ENCODE measurements at regions not wholly inside any gene's neighbourhood (a gene's known extent, or its start where the extent isn't known, plus 50 kb on each side); places are given as distances from the start of the nearest gene placed in this dataset.

DNA sequence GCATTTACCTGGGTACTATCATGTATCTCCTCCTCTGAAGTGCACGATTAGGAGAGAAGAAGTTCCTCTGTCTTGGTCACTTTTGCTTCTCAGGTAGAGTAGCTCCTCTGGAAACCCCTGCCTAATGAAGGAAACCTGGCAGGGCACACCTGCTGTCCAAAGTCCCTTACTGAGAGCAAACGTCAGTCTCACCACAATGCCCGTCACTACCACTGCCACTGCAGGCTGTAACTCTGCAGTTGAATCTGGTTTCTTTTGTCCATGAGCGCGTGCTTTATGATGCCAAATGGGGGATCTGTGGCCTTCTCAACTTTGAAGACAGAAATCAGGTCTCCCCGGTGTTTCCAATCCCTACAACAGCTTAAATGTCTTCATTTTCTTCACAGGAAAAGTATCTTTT is 1068.6 kb downstream of the BCL11B start:
- no peak overlapping the region for H3K4me3 Mint-ChIP-seq
- H3K27me3 Mint-ChIP-seq, result no peaks in the 10 kb centered on the region
- H3K9me3 Mint-ChIP-seq, result peaks cover 3% of the 10 kb centered on the region
- DNase-seq (no peak), ATAC-seq (ENCODE audit: low read depth) (no peak)
- H3K4me1 Mint-ChIP-seq, result no peaks in the 10 kb centered on the region
- TF ChIP-seq, protein P1, sequence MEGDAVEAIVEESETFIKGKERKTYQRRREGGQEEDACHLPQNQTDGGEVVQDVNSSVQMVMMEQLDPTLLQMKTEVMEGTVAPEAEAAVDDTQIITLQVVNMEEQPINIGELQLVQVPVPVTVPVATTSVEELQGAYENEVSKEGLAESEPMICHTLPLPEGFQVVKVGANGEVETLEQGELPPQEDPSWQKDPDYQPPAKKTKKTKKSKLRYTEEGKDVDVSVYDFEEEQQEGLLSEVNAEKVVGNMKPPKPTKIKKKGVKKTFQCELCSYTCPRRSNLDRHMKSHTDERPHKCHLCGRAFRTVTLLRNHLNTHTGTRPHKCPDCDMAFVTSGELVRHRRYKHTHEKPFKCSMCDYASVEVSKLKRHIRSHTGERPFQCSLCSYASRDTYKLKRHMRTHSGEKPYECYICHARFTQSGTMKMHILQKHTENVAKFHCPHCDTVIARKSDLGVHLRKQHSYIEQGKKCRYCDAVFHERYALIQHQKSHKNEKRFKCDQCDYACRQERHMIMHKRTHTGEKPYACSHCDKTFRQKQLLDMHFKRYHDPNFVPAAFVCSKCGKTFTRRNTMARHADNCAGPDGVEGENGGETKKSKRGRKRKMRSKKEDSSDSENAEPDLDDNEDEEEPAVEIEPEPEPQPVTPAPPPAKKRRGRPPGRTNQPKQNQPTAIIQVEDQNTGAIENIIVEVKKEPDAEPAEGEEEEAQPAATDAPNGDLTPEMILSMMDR (IDR thresholded peaks at IDR 0.05), result no peak
- no peak overlapping the region for H3K27ac Mint-ChIP-seq
- no peaks in the 10 kb centered on the region for H3K36me3 Mint-ChIP-seq (ENCODE audit: low read depth)
- POLR2A ChIA-PET, result no interaction called here
- intact Hi-C loops (cut with micrococcal nuclease), result no loop called here
- CTCF ChIA-PET, result no interaction called here

DNA sequence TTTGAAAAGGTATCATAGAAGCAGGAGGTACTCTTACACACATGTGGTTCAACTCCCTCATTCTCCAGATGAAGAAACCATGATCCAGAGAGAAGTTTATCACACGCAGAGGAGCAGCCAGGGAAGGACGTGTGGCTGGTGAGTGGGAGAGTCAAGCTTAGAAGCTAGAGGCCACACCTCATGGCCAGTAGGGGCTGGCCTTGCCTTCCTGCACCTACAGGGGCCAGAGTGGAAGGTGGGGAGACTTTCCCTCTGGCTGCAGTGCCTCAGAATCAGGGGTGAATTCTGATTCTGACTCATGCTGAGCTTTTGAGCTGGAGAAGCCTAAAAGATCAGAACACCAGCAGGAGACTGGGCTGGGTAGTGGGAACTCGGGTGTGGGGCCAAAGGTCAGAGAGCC is 1067.9 kb downstream of the BCL11B start:
- H3K4me3 Mint-ChIP-seq, result no peak overlapping the region
- H3K27me3 Mint-ChIP-seq, result no peaks in the 10 kb centered on the region
- ChIA-PET POLR2A (no interaction called here), CTCF (no interaction called here)
- TF ChIP-seq, protein P1 (IDR thresholded peaks at IDR 0.05), result no peak
- H3K27ac Mint-ChIP-seq, result no peak overlapping the region
- ATAC-seq (ENCODE audit: low read depth), result no peak
- H3K4me1 Mint-ChIP-seq, result no peaks in the 10 kb centered on the region
- H3K36me3 Mint-ChIP-seq (ENCODE audit: low read depth), result no peaks in the 10 kb centered on the region
- no peak for DNase-seq
- intact Hi-C loops (cut with micrococcal nuclease), result no loop called here
- peaks cover 3% of the 10 kb centered on the region for H3K9me3 Mint-ChIP-seq

GRCh38 chr14:98207415-98207814 is 1064.6 kb downstream of the BCL11B start:
- Mint-ChIP-seq H3K27ac (no peak overlapping the region), H3K27me3 (no peaks in the 10 kb centered on the region), H3K9me3 (peaks cover 3% of the 10 kb centered on the region), H3K36me3 (ENCODE audit: low read depth) (no peaks in the 10 kb centered on the region), H3K4me1 (no peaks in the 10 kb centered on the region), H3K4me3 (no peak overlapping the region)
- no peak for DNase-seq
- ATAC-seq (ENCODE audit: low read depth), result no peak
- TF ChIP-seq, protein P1 (IDR thresholded peaks at IDR 0.05), result no peak
- CTCF ChIA-PET, result no interaction called here
- intact Hi-C loops (cut with micrococcal nuclease), result no loop called here
- POLR2A ChIA-PET, result no interaction called here

- CTCF ChIA-PET, result no interaction called here
These were observed 1063.8 kb downstream of the BCL11B start for GRCh38 chr14:98208211-98208611.

GRCh38 chr14:98208943-98209342 is 1063.1 kb downstream of the BCL11B start:
- ATAC-seq (ENCODE audit: low read depth) (no peak), DNase-seq (no peak)
- TF ChIP-seq, protein P1 (IDR thresholded peaks at IDR 0.05), result no peak
- no peaks in the 10 kb centered on the region for H3K4me1 Mint-ChIP-seq
- CTCF ChIA-PET, result no interaction called here
- H3K4me3 Mint-ChIP-seq, result no peak overlapping the region
- POLR2A ChIA-PET, result no interaction called here
- H3K27ac Mint-ChIP-seq, result no peak overlapping the region
- intact Hi-C loops (cut with micrococcal nuclease), result no loop called here
- no peaks in the 10 kb centered on the region for H3K27me3 Mint-ChIP-seq
- H3K9me3 Mint-ChIP-seq, result no peaks in the 10 kb centered on the region
- no peaks in the 10 kb centered on the region for H3K36me3 Mint-ChIP-seq (ENCODE audit: low read depth)

More at GRCh38 chr14:98208211-98208611, 1063.8 kb downstream of the BCL11B start:
- TF ChIP-seq, protein P1 (IDR thresholded peaks at IDR 0.05), result no peak
- no peaks in the 10 kb centered on the region for H3K4me1 Mint-ChIP-seq
- H3K9me3 Mint-ChIP-seq, result no peaks in the 10 kb centered on the region
- H3K36me3 Mint-ChIP-seq (ENCODE audit: low read depth), result no peaks in the 10 kb centered on the region
- intact Hi-C loops (cut with micrococcal nuclease), result no loop called here
- DNase-seq (no peak), ATAC-seq (ENCODE audit: low read depth) (no peak)
- POLR2A ChIA-PET, result no interaction called here
- H3K27me3 Mint-ChIP-seq, result no peaks in the 10 kb centered on the region
- H3K4me3 Mint-ChIP-seq, result no peak overlapping the region
- H3K27ac Mint-ChIP-seq, result no peak overlapping the region

All from activated B cell treated with CpG ODN at 0.5 μM for 24 hours (primary cell).